Activated CD4-positive, alpha-beta T cell treated with anti-CD3 and anti-CD28 coated beads, Interleukin-2, amount 10 ng/mL, durations not matched to agents 24 days and 14 days (primary cell): ENCODE measurements at regions not wholly inside any gene's neighbourhood (a gene's known extent, or its start where the extent isn't known, plus 50 kb on each side); places are given as distances from the start of the nearest gene placed in this dataset.

Experiments
- DNase-seq: peaks from one replicate; pipeline ENCODE4 v3.0.0; 2022
- H3K27ac Mint-ChIP-seq: one replicate; pipeline ENCODE4 v1.8.0; 2022; ENCODE audit warnings: mild to moderate bottlenecking, mixed read lengths
- H3K27me3 Mint-ChIP-seq: one replicate; pipeline ENCODE4 v1.8.0; 2022; ENCODE audit warnings: mixed read lengths
- H3K36me3 Mint-ChIP-seq: one replicate; pipeline ENCODE4 v1.8.0; 2022; ENCODE audit warnings: low read depth, mild to moderate bottlenecking, mixed read lengths
- H3K4me1 Mint-ChIP-seq: one replicate; pipeline ENCODE4 v1.8.0; 2021; ENCODE audit warnings: mixed read lengths
- H3K4me3 Mint-ChIP-seq: one replicate; pipeline ENCODE4 v1.8.0; 2022; ENCODE audit warnings: mild to moderate bottlenecking, moderate library complexity, mixed read lengths
- H3K9me3 Mint-ChIP-seq: one replicate; pipeline ENCODE4 v1.8.0; 2021; ENCODE audit warnings: mixed read lengths
- intact Hi-C: fragments of 100-400 bp; cut with micrococcal nuclease; formaldehyde crosslinking; loops from one replicate; pipeline ENCODE4 v1.15.1; 2023

- Mint-ChIP-seq H3K27me3 (no peaks in the 10 kb centered on the region), H3K9me3 (no peaks in the 10 kb centered on the region), H3K4me3 (no peak overlapping the region), H3K36me3 (no peaks in the 10 kb centered on the region), H3K27ac (no peak overlapping the region), H3K4me1 (no peaks in the 10 kb centered on the region)
- intact Hi-C loops: no loop called here
- DNase-seq: no peak
Measured at GRCh38 chr6:93746892-93747291, 327.5 kb upstream of the EPHA7 start.

GRCh38 chr6:93745306-93745705 is 325.9 kb upstream of the EPHA7 start:
- Mint-ChIP-seq H3K4me1 (no peaks in the 10 kb centered on the region), H3K4me3 (no peak overlapping the region), H3K9me3 (no peaks in the 10 kb centered on the region), H3K27ac (no peak overlapping the region), H3K36me3 (no peaks in the 10 kb centered on the region), H3K27me3 (no peaks in the 10 kb centered on the region)
- intact Hi-C loops: no loop called here
- no peak for DNase-seq

- H3K4me1 Mint-ChIP-seq: no peaks in the 10 kb centered on the region
- no peaks in the 10 kb centered on the region for H3K27me3 Mint-ChIP-seq
- no peaks in the 10 kb centered on the region for H3K9me3 Mint-ChIP-seq
- no peak for DNase-seq
- H3K4me3 Mint-ChIP-seq: no peak overlapping the region
- no peaks in the 10 kb centered on the region for H3K36me3 Mint-ChIP-seq
- intact Hi-C loops: no loop called here
- H3K27ac Mint-ChIP-seq: no peak overlapping the region
Measured at GRCh38 chr6:93735099-93735498, 315.7 kb upstream of the EPHA7 start.

- H3K4me3 Mint-ChIP-seq: no peak overlapping the region
- intact Hi-C loops: no loop called here
- no peaks in the 10 kb centered on the region for H3K9me3 Mint-ChIP-seq
- no peaks in the 10 kb centered on the region for H3K27me3 Mint-ChIP-seq
- H3K36me3 Mint-ChIP-seq: no peaks in the 10 kb centered on the region
- no peak for DNase-seq
- no peak overlapping the region for H3K27ac Mint-ChIP-seq
- no peaks in the 10 kb centered on the region for H3K4me1 Mint-ChIP-seq
Measured at GRCh38 chr6:93731306-93731705, 311.9 kb upstream of the EPHA7 start.

- H3K9me3 Mint-ChIP-seq: no peaks in the 10 kb centered on the region
- DNase-seq: no peak
- no peaks in the 10 kb centered on the region for H3K36me3 Mint-ChIP-seq
- no peaks in the 10 kb centered on the region for H3K27me3 Mint-ChIP-seq
- intact Hi-C loops: no loop called here
- no peak overlapping the region for H3K27ac Mint-ChIP-seq
- H3K4me1 Mint-ChIP-seq: no peaks in the 10 kb centered on the region
- no peak overlapping the region for H3K4me3 Mint-ChIP-seq
Measured at GRCh38 chr6:93728150-93728549, 308.8 kb upstream of the EPHA7 start.

- no peaks in the 10 kb centered on the region for H3K4me1 Mint-ChIP-seq
- intact Hi-C loops: no loop called here
Measured at GRCh38 chr6:93727447-93727846, 308.1 kb upstream of the EPHA7 start.

GRCh38 chr6:93721386-93722048 is 302.2 kb upstream of the EPHA7 start:
- Mint-ChIP-seq H3K4me1 (no peaks in the 10 kb centered on the region), H3K4me3 (no peak overlapping the region), H3K27me3 (no peaks in the 10 kb centered on the region), H3K9me3 (peaks cover 6% of the 10 kb centered on the region), H3K27ac (no peak overlapping the region), H3K36me3 (no peaks in the 10 kb centered on the region)
- intact Hi-C loops: no loop called here
- no peak for DNase-seq

More at GRCh38 chr6:93727447-93727846, 308.1 kb upstream of the EPHA7 start:
- Mint-ChIP-seq H3K27me3 (no peaks in the 10 kb centered on the region), H3K27ac (no peak overlapping the region), H3K36me3 (no peaks in the 10 kb centered on the region), H3K9me3 (no peaks in the 10 kb centered on the region), H3K4me3 (no peak overlapping the region)
- no peak for DNase-seq

GRCh38 chr6:93713974-93714373 is 294.6 kb upstream of the EPHA7 start:
- Mint-ChIP-seq H3K27ac (no peak overlapping the region), H3K27me3 (no peaks in the 10 kb centered on the region), H3K36me3 (no peaks in the 10 kb centered on the region), H3K4me3 (no peak overlapping the region), H3K9me3 (peaks cover 16% of the 10 kb centered on the region), H3K4me1 (no peaks in the 10 kb centered on the region)
- no peak for DNase-seq
- intact Hi-C loops: no loop called here

- intact Hi-C loops: no loop called here
- Mint-ChIP-seq H3K4me1 (no peaks in the 10 kb centered on the region), H3K36me3 (no peaks in the 10 kb centered on the region), H3K27me3 (no peaks in the 10 kb centered on the region), H3K9me3 (peaks cover 12% of the 10 kb centered on the region), H3K27ac (no peak overlapping the region), H3K4me3 (no peak overlapping the region)
- DNase-seq: no peak
Measured at GRCh38 chr6:93703431-93703830, 284.1 kb upstream of the EPHA7 start.

- H3K9me3 Mint-ChIP-seq: peaks cover 2% of the 10 kb centered on the region
- H3K27me3 Mint-ChIP-seq: no peaks in the 10 kb centered on the region
- no peaks in the 10 kb centered on the region for H3K4me1 Mint-ChIP-seq
- intact Hi-C loops: no loop called here
- H3K27ac Mint-ChIP-seq: no peak overlapping the region
- DNase-seq: no peak
- H3K4me3 Mint-ChIP-seq: no peak overlapping the region
- no peaks in the 10 kb centered on the region for H3K36me3 Mint-ChIP-seq
Measured at GRCh38 chr6:93701526-93701925, 282.2 kb upstream of the EPHA7 start.

- Mint-ChIP-seq H3K27ac (no peak overlapping the region), H3K9me3 (peaks cover 3% of the 10 kb centered on the region), H3K4me1 (no peaks in the 10 kb centered on the region), H3K36me3 (no peaks in the 10 kb centered on the region), H3K27me3 (no peaks in the 10 kb centered on the region), H3K4me3 (no peak overlapping the region)
- intact Hi-C loops: no loop called here
- no peak for DNase-seq
Measured at GRCh38 chr6:93685494-93685893, 266.1 kb upstream of the EPHA7 start.

GRCh38 chr6:93684339-93684738 is 265.0 kb upstream of the EPHA7 start:
- Mint-ChIP-seq H3K27ac (no peak overlapping the region), H3K9me3 (peaks cover 3% of the 10 kb centered on the region), H3K4me1 (no peaks in the 10 kb centered on the region), H3K4me3 (no peak overlapping the region), H3K36me3 (no peaks in the 10 kb centered on the region), H3K27me3 (no peaks in the 10 kb centered on the region)
- DNase-seq: no peak
- intact Hi-C loops: no loop called here

GRCh38 chr6:93679836-93680235 is 260.5 kb upstream of the EPHA7 start:
- no peaks in the 10 kb centered on the region for H3K27me3 Mint-ChIP-seq
- no peaks in the 10 kb centered on the region for H3K9me3 Mint-ChIP-seq
- no peak overlapping the region for H3K4me3 Mint-ChIP-seq
- no peak overlapping the region for H3K27ac Mint-ChIP-seq
- no peak for DNase-seq
- intact Hi-C loops: no loop called here
- no peaks in the 10 kb centered on the region for H3K36me3 Mint-ChIP-seq
- H3K4me1 Mint-ChIP-seq: no peaks in the 10 kb centered on the region

GRCh38 chr6:93678841-93679454 is 259.6 kb upstream of the EPHA7 start:
- DNase-seq: no peak
- no peaks in the 10 kb centered on the region for H3K27me3 Mint-ChIP-seq
- H3K4me3 Mint-ChIP-seq: no peak overlapping the region
- intact Hi-C loops: no loop called here
- no peaks in the 10 kb centered on the region for H3K9me3 Mint-ChIP-seq
- no peaks in the 10 kb centered on the region for H3K4me1 Mint-ChIP-seq
- H3K27ac Mint-ChIP-seq: no peak overlapping the region
- H3K36me3 Mint-ChIP-seq: no peaks in the 10 kb centered on the region
